H4 (cell line): ENCODE measurements at regions not wholly inside any gene's neighbourhood (a gene's known extent, or its start where the extent isn't known, plus 50 kb on each side); places are given as distances from the start of the nearest gene placed in this dataset.
A peak's percentile ranks its signal among the peaks of the same experiment; 100 is the strongest.

Experiments used
- DNase-seq: peaks from one replicate; pipeline ENCODE4 v3.0.0-alpha.2; 2015; ENCODE audit warnings: low spot score

DNA sequence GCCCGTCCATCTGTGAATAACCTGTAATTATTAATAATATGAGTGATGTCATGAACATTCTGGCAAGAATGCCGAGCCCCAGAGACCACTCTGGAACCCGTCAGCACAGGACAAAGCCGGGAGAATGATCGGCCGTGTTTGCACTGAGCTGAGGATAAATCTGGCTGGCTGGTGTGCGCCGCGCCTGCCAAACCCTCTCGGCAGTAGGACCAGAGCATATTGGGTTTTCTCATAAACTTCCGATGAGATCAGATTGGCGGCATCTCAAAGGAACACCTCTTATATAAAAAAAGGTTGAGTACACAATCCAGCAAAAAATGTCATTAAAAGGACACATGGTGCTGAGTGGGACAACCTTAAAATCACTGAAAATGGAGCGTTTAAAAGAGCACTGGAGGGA lies 296.0 kb upstream of the MKI67 start:
- no peak for DNase-seq

DNA sequence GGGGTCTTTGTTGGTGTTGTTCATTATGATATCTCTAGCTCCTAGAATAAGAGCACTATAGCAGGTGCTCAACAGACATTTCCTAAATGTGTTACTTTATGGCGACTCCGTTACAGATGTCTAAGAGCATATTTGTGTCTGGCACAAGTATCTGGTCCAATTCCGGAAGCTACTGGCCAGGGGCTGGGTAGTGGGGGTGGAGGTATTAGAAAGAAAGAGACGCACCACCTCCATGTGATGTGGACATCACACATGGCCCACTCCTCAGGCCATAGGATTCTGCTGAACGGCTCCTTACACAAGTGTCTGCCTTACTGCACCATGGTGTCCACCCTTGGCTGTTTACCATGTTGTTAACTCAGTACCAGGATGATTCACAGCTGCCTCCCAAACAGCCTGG lies 296.8 kb upstream of the MKI67 start:
- no peak for DNase-seq

DNA sequence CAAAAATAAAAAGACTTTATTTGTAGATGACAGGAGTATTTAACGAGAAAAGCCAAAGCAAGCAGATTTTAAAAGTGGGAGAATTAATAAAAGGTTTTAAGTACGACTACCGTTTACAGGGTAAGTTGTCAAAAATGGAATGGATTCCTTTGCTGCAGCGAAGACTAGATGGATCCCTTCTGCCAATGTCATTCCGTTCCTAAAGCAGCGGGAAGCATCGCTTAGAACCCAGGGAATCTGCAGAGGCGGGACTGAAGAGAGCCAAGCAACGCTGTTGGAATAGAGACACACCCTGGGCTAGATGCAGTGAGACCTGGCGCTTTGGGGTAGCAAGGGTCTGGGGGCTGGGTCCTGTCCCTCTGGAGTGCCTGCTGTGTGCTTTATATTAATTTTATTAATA lies 303.1 kb upstream of the MKI67 start:
- DNase-seq = no peak

DNA sequence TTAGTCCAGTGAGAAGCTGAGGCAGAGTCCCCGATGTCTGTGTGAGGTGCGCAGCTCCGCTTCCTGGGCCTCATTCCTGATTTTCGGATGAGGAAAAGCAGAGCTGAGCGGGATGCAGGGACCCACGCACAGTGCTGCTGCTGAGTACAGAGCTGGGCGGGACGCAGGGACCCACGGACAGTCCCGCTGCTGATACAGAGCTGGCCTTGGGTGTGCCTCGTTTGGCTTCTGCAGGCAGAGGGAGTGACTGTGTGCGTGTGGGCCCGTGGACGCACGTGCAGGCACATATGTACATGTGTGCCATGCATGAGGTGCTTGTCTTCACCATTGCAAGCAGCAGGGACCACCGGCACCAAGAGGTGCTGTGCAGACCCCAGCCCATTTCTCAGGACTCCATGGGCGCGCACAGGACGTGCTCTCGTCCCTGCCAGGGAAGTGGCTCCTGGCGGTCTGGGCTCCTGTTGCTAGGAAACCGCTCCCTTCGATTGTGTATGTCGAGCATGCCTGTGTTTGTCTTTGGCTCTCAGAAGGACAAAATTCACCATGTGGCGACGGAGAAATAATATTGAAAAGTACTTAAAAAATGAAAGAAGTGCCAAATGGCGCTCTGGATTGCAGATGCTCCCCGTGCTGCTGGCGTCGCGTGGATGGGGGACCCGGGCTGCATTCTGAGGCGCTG lies 303.8 kb upstream of the MKI67 start:
- no peak for DNase-seq

DNA sequence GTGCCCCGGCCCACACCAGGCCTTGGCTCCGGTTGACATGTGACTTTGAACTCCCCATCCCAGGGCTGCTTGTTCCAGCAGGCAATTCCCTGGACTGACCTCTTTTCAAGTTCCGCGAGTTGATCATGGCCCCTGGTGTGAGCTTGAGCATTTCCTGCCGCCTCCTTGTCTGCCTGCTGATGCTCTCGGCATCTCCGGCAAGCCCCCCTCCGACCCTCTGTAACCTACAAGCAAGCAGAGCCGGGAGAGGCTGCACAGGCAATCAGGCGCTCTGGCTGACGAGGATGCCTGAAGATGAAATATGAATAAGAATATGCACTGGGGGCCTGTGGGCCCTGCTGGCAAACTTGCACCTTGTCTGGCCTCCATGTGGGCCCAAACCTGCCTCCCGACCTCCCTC lies 304.9 kb upstream of the MKI67 start:
- DNase-seq = no peak

DNA sequence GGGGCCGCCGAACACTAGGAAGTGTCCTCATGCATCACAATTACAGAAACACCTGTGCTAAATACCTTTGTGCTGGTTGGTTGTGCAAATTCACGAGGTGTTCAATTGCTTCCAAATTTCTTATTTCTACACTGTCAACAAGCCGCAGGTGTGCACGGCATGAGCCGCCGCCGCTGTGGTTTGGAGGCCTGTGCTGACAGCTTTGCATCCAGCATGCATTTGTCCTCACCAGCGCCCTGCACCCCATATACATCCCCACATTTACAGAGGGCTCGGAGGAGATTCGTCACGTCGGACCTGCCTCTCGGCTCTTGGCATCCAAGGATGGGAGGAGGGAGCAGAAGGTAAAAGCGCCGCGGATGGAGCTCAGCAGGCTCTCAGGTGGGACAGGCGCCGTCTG lies 305.3 kb upstream of the MKI67 start:
- no peak for DNase-seq

DNA sequence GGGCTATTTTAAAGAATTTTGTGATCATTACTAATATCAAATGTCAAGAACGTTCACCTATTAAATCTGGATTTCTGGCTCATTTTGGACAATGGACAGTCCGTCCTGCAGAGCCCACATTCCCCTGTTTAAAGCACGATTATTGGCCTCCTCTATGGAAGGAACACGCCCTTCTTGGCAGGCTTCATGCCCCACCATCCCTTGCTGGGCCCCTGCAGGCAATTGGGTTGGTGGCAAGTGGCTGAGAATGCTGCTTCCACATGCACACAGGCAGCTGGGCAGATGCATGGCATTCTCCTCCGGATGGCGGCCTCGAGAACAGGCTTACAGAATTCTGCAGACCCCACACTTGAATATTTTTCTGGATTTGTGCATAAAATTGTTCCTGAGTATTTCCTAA lies 305.8 kb upstream of the MKI67 start:
- no peak for DNase-seq

DNA sequence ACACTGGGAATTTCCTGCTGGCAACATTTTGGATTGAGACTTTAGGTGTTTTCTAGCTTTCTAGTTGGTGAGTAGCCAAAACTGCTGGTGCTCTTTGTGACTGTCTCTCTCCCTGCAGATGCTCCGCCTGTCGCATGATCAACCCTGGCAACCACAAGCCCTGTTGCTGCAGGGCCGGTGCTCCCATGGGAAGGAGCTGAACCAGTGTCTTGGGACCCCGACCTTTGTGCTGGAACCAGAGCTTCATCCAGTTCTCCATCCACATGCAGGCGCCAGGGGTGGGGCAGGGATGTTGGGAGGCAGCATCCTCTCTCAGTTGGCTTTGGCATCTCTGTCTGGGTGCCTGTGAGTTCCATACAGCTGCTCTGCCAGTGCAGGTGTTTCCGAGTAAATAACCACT lies 306.2 kb upstream of the MKI67 start:
- DNase-seq = no peak

DNA sequence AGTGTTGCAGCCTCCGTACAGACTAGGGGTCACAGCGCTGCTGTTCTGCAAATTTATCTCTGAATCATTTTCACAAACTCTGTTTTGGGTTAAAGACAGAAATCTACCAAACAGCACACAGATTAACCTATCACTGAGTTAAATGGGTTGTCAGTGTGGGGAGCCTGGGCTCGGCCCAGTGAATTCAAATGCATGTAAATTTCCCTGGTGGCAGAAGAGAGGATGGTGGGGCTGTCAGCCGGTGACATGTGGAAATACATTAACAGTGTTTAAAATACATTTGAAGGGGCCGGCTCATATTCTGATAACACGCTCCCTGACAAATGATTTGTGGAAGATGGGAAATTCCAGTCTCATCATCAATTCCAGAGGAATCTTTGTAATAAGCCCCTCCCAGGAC lies 309.6 kb upstream of the MKI67 start:
- no peak for DNase-seq

DNA sequence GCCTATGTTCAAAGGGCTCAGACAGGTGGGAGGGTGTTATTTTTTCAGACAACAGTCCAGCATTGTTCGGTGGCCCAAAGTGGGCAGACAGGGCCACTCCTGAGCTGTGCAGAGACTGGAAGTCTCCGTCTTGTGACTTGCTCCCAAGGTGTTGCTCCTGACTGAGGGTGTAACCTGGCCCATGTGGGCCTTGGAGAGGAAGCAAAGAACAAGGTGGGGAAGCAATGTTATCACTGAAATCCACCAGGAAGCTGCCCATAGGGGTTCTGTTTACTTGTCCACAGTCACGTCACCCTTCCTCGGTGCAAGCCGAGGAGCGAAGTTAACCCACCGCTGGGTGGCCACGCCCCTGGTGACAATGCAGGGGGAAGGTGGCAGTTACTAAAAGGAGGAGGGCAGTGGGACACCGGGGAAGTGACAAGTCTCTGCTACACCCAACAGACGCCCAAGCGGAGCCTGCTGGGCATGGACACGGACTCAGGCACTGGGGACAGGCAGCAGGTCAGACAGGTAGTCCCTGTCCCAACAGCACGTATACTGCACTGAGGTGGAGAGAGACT lies 311.6 kb upstream of the MKI67 start:
- DNase-seq = no peak

DNA sequence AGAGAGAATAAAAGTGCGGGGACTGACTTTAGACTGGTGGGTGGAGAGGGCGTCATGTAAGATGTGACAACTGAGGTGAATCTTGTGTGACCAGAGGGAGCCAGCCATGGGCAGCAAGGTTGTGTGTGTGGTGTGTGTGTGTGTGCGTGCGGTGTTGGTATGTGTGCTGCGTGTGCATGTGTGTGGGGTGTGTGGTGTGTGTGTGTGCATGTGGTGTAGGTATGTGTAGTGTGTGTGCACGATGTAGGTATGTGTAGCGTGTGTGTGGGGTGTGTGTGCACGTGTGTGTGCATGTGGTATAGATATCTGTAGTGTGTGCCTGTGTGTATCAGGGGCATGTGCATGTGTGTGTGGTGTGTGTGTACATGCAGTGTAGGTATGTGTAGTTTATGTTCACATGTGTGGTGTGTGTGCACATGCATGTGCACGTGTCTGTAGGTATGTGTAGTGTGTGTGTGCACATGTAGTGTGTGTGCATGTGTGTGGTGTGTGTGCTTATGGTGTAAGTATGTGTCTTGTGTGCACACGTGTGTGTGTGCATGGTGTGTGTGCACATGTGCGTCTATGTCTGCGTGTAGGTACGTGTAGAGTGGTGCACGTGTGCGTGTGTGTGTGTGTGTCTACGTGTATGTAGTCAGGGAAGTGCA lies 312.3 kb upstream of the MKI67 start:
- no peak for DNase-seq

DNA sequence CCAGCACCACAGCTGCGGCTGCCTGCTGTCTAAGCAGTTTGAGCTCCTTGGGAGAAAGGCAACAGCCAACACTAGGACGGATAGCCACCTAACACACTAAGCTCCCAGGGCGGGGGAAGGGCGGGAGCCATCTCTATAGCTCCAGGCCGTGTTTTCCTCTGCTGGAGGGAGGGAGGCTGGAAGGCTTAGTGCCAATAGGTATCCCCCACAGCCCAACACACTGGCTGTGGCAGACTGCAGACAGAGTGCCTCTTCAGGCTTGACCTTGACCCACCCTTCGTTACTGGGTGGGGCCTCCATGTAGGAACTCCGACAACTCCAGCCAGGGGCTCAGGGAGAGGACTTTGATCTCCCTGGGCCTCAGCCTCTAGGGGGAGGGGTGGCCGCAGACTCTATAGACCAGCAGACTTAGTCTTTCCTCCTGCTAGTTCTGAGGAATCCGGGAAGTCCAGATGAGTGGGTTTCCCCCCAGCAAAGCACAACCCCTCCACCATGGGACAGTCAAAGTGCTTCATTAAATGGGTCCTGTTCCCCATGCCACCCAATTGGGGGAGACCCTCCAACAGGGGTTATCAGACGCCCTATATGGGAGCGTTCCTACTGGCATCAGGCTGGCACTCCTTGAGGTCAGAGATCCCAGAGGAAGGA lies 314.4 kb upstream of the MKI67 start:
- DNase-seq = no peak

DNA sequence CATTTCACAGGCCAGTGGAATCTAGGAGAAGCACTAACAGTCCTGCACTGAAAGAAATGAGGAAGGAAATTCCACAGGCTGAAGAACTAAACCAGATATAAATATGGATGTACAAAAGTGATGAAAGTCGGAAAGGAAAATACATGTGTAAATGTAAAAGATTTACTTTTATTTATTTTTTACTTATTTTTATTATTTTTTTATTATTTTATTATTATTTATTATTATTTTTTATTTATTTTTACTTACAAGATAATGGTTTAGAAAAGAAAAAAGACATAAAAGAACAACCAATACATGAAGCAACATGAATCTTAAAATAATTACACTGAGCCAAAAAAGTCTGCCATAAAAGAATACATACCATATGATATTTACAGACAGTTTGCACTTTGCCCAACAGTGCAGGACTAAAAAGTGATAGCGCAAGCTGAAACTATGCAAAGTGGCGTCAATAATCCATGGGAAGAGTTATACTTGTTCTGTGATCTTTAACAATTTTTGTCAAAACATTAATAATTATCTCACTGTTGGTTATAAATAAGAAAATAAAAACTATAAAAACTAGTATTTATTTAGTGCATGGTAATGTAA lies 317.8 kb upstream of the MKI67 start:
- no peak for DNase-seq

DNA sequence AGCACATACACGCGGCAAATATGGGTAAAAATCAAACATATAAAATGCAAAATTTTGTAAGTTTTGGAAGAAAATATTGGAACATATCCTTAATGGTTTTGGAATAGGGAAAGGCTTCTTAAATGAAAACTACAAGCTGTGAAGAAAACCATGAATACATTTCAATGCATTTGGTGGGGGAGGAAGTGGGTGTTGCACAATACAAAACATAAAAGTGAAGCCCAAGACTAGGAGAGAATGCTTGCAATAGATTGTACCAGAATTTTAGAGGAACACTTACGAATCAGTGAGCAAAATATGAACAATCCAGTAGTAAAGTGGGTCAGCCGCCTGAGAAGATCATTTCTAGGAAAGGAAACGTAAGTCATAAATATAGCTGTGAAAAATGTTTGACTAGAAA lies 322.6 kb upstream of the MKI67 start:
- no peak for DNase-seq

DNA sequence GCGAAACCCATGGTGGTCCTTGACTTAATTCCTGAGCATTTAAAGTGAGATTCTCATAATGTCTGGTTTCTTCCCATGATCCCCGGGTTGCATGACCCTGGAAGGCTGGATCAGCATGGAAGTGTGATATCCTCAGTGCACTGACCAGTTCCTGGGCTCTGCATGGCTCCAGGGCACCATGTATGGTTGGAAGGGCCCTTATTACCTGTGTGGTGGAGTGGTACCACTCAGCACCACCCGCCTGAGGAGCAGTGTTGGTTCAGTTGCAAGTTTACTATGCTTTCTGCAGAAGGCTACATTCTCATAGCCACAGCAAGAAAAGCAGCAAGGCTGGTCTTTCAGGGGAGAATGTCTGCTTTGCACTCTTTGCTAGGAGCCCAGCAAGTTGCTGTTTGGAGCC lies 325.7 kb upstream of the MKI67 start:
- no peak for DNase-seq

DNA sequence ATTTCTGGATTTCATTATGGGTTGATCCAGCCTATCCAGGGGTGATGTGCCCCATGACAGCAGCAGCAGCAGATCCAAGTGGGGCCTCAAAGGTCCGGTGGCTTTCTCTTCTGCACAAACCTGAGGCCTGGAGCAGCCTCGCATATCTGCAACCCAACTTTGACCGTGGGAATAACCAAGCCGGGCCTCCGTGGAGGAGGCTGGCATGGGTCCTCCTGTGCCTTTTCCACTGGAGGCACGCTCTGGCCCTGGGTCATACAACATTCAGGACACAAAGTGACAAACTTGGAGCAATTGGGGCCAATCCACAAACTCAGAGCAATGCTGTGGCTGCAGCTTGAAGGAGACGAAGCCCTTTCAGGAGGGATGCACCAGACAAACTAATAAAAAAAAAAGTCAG lies 330.0 kb upstream of the MKI67 start:
- DNase-seq = no peak

DNA sequence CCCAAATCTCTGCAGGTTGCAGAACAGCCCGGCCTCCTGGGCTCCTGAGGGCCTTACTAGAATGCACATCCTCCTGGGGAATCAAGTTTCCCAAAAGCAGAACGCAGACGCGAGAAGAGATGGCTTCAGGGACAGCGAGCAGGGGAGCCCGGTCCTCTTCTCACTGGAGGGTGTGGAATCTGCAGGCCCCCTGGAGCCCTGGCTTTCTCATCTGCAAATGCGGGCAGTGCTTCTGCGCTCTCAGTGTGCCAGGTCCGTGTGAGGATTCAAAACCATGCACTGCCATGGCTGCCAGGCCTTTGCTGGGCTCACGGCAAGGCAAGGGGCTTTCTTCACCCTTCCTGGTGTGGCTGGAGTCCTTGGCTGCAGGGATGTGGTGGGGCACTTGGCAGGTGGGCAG lies 330.9 kb upstream of the MKI67 start:
- no peak for DNase-seq

DNA sequence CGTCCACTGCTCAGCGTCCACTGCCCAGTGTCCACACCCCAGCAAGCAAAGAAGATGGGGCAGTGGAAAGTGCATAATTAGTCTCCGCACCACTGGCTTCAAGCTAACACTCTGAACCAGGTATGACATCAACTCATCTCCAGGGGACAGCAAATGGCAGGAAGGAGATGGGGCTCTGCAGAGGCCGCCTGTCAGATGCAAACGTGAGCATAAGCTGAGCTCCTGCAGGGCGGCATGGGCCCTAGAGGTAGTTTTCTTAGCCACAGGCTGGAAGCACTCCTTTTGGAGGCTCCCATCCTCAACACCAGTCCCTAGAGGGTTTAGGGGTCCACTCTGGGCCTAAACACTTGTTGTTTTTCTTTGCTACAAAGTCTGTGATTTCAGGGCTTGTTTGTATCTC lies 335.8 kb upstream of the MKI67 start:
- DNase-seq = no peak

DNA sequence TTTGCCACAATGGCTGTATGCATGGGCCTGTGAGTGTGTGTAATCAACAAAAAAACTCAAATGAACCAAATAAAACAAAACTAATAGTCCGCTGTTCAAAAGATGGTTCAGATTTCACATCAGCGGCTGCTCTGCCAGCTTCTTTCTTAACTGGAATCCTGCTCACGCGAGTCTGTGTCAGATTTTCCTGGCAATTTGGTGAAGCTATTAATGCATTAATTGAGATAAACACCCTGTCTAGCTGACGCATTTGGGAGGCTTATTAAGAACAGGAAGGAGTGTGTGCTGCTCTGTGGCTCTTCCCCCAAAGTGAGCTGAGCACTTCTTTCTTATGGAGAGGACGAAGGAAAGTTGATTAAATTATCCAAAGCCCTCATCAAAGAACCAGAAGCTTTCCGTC lies 336.6 kb upstream of the MKI67 start:
- DNase-seq = no peak

DNA sequence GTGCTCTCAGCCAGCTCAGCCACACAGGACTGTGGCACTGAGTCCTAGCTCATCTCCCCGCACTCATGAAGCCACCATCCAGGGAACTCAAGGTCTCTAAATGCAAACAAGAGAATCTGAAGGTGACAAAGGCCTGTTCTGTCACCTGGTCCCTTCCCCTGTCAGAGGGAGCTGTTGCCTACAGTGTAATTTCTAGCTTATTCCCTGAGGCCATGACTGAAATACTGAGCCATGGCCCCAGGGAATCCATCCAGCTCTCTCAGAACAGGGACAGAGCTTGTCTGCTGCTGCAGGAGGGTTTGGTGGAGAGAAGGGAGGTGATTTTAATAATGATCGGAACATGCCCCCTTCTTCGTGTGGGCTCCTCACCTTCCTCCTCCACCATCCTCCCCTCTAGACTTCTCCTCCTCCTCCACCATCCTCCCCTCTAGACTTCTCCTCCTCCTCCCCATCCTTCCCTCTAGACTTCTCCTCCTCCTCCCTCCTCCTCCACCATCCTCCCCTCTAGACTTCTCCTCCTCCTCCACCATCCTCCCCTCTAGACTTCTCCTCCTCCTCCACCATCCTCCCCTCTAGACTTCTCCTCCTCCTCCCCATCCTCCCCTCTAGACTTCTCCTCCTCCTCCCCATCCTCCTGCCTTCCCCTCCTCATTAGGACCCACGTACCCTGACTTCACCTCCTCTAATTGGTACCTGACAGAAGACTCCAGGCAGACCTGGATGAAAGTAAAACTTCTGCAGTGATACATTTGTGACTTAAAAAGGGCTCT lies 338.0 kb upstream of the MKI67 start:
- DNase-seq = peak; percentile 77

DNA sequence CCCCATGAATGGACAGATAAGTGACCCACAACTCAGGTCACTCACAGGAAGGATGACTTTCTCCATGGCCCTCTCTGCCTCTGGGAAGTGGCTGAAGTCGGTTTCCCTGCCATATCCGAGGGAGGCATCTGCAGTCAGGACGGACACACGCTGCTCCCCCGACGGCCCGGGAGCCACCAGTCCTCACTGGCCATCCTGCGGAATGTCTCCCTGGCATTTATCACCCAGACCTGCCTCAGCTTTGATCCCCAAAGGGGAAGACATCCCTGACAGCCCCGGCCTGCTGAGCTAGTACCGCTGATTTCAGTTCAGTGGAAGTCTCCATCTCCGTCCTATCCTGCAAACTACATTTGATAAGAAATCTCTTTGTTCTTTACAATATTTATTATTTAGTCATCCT lies 339.5 kb upstream of the MKI67 start:
- no peak for DNase-seq

DNA sequence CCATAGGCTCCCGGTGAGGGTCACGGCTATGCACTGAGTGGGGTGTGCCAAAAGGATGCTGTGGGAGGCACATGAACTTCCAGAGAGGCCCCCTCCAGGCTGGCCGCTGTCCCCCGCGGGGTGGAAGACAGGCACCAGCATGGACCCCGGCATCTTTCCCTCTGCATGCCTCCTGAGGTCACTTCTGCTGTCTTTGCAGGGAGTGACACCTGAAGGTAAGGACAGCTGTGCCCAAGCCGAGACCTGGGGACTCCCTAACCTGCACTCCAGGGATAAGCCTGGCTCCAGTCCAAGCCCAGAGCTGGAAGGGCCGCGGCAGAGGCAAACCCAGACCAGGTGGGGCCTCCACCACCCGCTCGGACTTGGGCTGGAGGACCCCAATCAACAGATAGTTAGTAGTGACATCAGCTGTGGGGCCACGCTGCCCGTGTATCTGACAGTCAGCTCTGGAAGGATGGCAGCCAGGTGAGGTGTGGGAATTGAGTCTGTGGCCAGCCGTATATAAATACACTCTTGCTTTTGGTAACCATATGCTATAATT lies 340.7 kb upstream of the MKI67 start:
- DNase-seq = no peak
